Fibroblast of lung (primary cell): ENCODE measurements at regions not wholly inside any gene's neighbourhood (a gene's known extent, or its start where the extent isn't known, plus 50 kb on each side); places are given as distances from the start of the nearest gene placed in this dataset.

Experiments used
- DNase-seq, 2 donors: peaks; one replicate each; pipeline versions ENCODE4 v3.0.0 to v3.0.0-alpha.2; 2010; ENCODE audit warnings: low read depth in 2 of 2
- H2AFZ ChIP-seq: 2 replicates; pipeline ENCODE4 v1.5.1; 2012; ENCODE audit warnings: low read length, control low read depth, inconsistent platforms
- H3K27ac ChIP-seq: 2 replicates; pipeline ENCODE4 v1.5.1; 2011; ENCODE audit warnings: low read length, control low read depth; ENCODE audit not compliant: insufficient read depth
- H3K27me3 ChIP-seq: 2 replicates; pipeline ENCODE4 v1.5.1; 2011; ENCODE audit warnings: mild to moderate bottlenecking, low read length; ENCODE audit not compliant: control insufficient read depth, insufficient read depth
- H3K36me3 ChIP-seq: 2 replicates; pipeline ENCODE4 v1.5.1; 2011; ENCODE audit warnings: low read length; ENCODE audit not compliant: control insufficient read depth, insufficient read depth
- H3K4me1 ChIP-seq: 2 replicates; pipeline ENCODE4 v1.5.1; 2011; ENCODE audit warnings: low read length; ENCODE audit not compliant: control insufficient read depth, insufficient read depth; ENCODE audit errors: extremely low read depth
- H3K4me2 ChIP-seq: 2 replicates; pipeline ENCODE4 v1.5.1; 2011; ENCODE audit warnings: low read length, control low read depth; ENCODE audit not compliant: insufficient read depth; ENCODE audit errors: extremely low read depth
- H3K4me3 ChIP-seq, 4 experiments: fragments of 200-600 bp in 1 of 4; sonication (generic) in 1 of 4; replicated peaks in 1 of 4; 2 replicates each; pipeline ENCODE4 v1.5.1; 2011 to 2016; ENCODE audit warnings: low read length in 4 of 4, low read depth in 3 of 4, mild to moderate bottlenecking in 3 of 4, control low read depth in 2 of 4, inconsistent platforms in 1 of 4, mixed read lengths in 1 of 4; ENCODE audit not compliant: insufficient read depth in 1 of 4; ENCODE audit errors: control extremely low read depth in 1 of 4
- H3K79me2 ChIP-seq: 2 replicates; pipeline ENCODE4 v1.5.1; 2012; ENCODE audit warnings: mild to moderate bottlenecking, low read length, inconsistent platforms; ENCODE audit not compliant: control insufficient read depth, insufficient read depth
- H3K9ac ChIP-seq: 2 replicates; pipeline ENCODE4 v1.5.1; 2011; ENCODE audit warnings: mild to moderate bottlenecking, low read length, control low read depth; ENCODE audit not compliant: insufficient read depth
- H3K9me3 ChIP-seq: 2 replicates; pipeline ENCODE4 v1.5.1; 2012; ENCODE audit warnings: low read depth, low read length; ENCODE audit not compliant: control insufficient read depth, insufficient read depth
- H4K20me1 ChIP-seq: 2 replicates; pipeline ENCODE4 v1.5.1; 2011; ENCODE audit warnings: low read length; ENCODE audit not compliant: control insufficient read depth, insufficient read depth; ENCODE audit errors: extremely low read depth
- EZH2 ChIP-seq: IDR thresholded peaks from 2 replicates; pipeline ENCODE4 v1.5.1; 2012; ENCODE audit warnings: low read length, control low read depth, mild to moderate bottlenecking; ENCODE audit errors: missing control alignments
- TF ChIP-seq, protein P1 (sequence below), 2 donors: IDR thresholded peaks in 1 of 2; conservative IDR thresholded peaks in 1 of 2; 1 replicate in 1 of 2; 2 replicates in 1 of 2; pipeline ENCODE4 v1.5.1; 2011 to 2012; ENCODE audit warnings: low read length in 2 of 2, control low read depth in 1 of 2, inconsistent platforms in 1 of 2, low read depth in 1 of 2, mild to moderate bottlenecking in 1 of 2

DNA sequence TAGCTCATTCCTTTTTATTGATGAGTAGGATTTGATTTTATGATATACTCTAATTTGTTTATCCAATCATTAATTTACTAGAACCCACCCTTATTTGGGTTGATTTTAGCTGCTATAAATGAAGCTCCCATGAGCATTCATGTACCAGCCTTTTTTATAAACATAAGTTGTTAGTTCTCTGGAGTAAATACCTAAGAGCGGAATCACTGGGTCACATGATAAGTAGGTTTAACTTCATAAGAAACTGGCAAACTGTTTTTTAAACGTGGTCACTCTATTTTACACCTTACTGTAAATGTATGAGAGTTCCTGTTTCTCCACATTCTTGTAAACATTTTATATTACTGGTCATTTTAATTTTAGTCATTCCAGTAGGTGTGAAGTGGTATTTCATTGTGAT, 364.6 kb downstream of the NPR3 start:
- Histone ChIP-seq H4K20me1 (no peaks in the 10 kb centered on the region), H3K27ac (no peak overlapping the region), H3K9me3 (no peaks in the 10 kb centered on the region), H3K79me2 (no peaks in the 10 kb centered on the region), H3K27me3 (no peaks in the 10 kb centered on the region), H3K9ac (no peak overlapping the region), H3K4me1 (no peaks in the 10 kb centered on the region), H3K4me3 (no peak overlapping the region), H2AFZ (no peak overlapping the region), H3K4me2 (no peak overlapping the region), H3K36me3 (no peaks in the 10 kb centered on the region)
- DNase-seq = peak; percentile 45 to 66
- no peak for TF ChIP-seq EZH2
- TF ChIP-seq, protein P1, sequence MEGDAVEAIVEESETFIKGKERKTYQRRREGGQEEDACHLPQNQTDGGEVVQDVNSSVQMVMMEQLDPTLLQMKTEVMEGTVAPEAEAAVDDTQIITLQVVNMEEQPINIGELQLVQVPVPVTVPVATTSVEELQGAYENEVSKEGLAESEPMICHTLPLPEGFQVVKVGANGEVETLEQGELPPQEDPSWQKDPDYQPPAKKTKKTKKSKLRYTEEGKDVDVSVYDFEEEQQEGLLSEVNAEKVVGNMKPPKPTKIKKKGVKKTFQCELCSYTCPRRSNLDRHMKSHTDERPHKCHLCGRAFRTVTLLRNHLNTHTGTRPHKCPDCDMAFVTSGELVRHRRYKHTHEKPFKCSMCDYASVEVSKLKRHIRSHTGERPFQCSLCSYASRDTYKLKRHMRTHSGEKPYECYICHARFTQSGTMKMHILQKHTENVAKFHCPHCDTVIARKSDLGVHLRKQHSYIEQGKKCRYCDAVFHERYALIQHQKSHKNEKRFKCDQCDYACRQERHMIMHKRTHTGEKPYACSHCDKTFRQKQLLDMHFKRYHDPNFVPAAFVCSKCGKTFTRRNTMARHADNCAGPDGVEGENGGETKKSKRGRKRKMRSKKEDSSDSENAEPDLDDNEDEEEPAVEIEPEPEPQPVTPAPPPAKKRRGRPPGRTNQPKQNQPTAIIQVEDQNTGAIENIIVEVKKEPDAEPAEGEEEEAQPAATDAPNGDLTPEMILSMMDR (conservative IDR thresholded peaks at IDR 0.05 in 1 of 2, IDR thresholded peaks at IDR 0.05 in 1 of 2; ENCODE audit: low read depth in 1 of 2, low read length in 2 of 2) = no peak

GRCh38 chr5:33079548-33079947, 361.2 kb upstream of the TARS1 start:
- TF ChIP-seq, protein P1 (conservative IDR thresholded peaks at IDR 0.05 in 1 of 2, IDR thresholded peaks at IDR 0.05 in 1 of 2; ENCODE audit: low read depth in 1 of 2, low read length in 2 of 2) = no peak
- TF ChIP-seq EZH2 = no peak
- no peak overlapping the region for H3K4me3 ChIP-seq
- peak in 1 of 2 donors; percentile 74 for DNase-seq
- H2AFZ ChIP-seq = no peak overlapping the region
- no peaks in the 10 kb centered on the region for H3K4me1 ChIP-seq
- no peaks in the 10 kb centered on the region for H3K9me3 ChIP-seq
- H3K36me3 ChIP-seq = no peaks in the 10 kb centered on the region
- no peaks in the 10 kb centered on the region for H3K79me2 ChIP-seq
- H3K27me3 ChIP-seq = no peaks in the 10 kb centered on the region
- no peak overlapping the region for H3K4me2 ChIP-seq
- H3K9ac ChIP-seq = no peak overlapping the region
- H4K20me1 ChIP-seq = no peaks in the 10 kb centered on the region
- no peak overlapping the region for H3K27ac ChIP-seq

- Histone ChIP-seq H3K27me3 (no peaks in the 10 kb centered on the region), H3K79me2 (no peaks in the 10 kb centered on the region), H3K9me3 (no peaks in the 10 kb centered on the region), H2AFZ (no peak overlapping the region), H3K4me2 (no peak overlapping the region), H3K36me3 (no peaks in the 10 kb centered on the region), H3K27ac (no peak overlapping the region), H3K4me3 (no peak overlapping the region), H3K4me1 (no peaks in the 10 kb centered on the region), H4K20me1 (no peaks in the 10 kb centered on the region), H3K9ac (no peak overlapping the region)
- TF ChIP-seq, protein P1 (conservative IDR thresholded peaks at IDR 0.05 in 1 of 2, IDR thresholded peaks at IDR 0.05 in 1 of 2; ENCODE audit: low read depth in 1 of 2, low read length in 2 of 2) = no peak
- TF ChIP-seq EZH2 = no peak
- no peak for DNase-seq
Measured at GRCh38 chr5:33080287-33080686, 360.5 kb upstream of the TARS1 start.
